GM21619 (cell line): ENCODE measurements at regions not wholly inside any gene's neighbourhood (a gene's known extent, or its start where the extent isn't known, plus 50 kb on each side); places are given as distances from the start of the nearest gene placed in this dataset.
"Not testable (repeated sequence)": the region's sequence is repeated elsewhere in the genome, so short reads cannot be mapped to it uniquely, and the experiment has no call there.

ENCODE experiments used
- ATAC-seq: cut with Tn5 transposase; IDR thresholded peaks from one replicate; pipeline ENCODE4 v1.9.1; 2021; ENCODE audit not compliant: unreplicated experiment

GRCh38 chr1:177732178-177732577 lies 237.7 kb downstream of the SEC16B start:
- ATAC-seq = no peak

GRCh38 chr1:177729646-177730045 lies 240.2 kb downstream of the SEC16B start:
- ATAC-seq = no peak

GRCh38 chr1:177723533-177723932 lies 246.3 kb downstream of the SEC16B start:
- no peak for ATAC-seq

DNA sequence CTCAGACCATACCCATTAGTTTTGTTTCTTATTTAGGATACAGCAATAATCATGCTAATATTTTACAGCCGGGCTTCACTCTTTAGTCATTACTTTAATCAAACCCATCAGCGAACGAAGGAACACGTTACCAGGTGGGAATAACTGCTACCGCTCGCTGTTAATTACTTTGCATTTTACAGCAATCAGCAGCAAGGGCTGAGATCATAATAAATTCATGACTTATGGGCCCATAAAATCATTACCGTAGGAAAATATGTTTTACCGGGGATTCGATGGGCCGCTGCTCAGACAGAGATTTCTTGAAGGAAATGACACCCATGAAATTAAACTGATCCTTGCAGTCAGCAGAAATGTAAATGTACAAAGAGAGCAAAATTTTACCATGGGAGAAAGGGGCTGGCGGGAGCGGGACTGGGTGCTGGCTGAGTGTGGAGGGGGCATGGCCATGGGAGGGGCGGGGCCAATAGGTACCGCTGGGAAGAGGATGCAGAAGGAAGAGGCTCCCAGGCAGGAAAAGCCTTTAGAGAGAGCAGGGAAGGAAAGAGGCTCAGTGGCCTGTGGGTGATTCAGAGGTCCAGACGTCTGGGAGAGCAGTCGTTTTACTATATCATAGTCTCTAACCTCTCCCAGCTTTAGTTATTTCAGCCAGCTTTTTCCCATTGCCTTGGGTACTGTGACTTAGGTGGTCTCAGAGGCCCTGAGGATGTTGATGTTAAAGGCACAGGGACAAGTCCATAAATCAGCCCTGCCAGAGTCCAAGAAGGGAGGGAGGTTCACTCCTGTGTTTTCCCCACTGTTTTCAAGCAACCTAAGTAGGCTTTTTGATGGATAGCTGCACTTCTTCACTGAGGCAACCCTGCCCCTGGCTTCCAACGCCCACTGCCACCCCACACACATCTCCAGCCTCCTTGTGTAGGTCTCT lies 258.9 kb downstream of the SEC16B start:
- no peak for ATAC-seq

GRCh38 chr1:177708406-177708805 lies 261.5 kb downstream of the SEC16B start:
- no peak for ATAC-seq

- ATAC-seq = no peak
Measured at GRCh38 chr1:177706977-177707376, 262.9 kb downstream of the SEC16B start.

GRCh38 chr1:177705839-177706238 lies 264.0 kb downstream of the SEC16B start:
- ATAC-seq = no peak

DNA sequence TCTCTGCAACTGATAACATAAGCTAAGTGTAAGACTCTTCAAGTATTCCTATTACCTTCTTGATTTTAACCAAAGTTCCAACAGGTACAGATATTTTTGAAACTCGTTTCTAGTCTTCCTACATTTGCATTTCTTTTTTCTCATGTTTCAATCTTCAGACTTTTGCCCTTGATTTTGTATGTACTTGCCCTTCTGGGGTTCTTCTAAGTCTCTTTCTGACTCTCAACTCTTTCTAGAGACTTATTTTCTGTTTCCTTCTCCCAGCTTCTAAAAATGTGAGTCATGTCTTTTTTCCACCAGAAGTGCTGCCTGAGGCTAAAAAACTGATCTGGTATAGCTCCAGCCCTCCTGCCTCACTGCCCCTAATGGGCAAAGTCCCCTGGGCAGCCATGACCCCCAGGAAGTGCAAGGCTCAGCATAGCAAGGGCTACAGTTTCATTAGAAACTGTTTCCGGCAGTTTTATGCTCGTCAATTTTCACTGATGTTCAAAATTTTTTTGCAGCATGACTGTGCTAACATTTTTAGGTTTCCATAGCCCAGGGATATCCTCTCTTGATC lies 265.9 kb downstream of the SEC16B start:
- no peak for ATAC-seq

DNA sequence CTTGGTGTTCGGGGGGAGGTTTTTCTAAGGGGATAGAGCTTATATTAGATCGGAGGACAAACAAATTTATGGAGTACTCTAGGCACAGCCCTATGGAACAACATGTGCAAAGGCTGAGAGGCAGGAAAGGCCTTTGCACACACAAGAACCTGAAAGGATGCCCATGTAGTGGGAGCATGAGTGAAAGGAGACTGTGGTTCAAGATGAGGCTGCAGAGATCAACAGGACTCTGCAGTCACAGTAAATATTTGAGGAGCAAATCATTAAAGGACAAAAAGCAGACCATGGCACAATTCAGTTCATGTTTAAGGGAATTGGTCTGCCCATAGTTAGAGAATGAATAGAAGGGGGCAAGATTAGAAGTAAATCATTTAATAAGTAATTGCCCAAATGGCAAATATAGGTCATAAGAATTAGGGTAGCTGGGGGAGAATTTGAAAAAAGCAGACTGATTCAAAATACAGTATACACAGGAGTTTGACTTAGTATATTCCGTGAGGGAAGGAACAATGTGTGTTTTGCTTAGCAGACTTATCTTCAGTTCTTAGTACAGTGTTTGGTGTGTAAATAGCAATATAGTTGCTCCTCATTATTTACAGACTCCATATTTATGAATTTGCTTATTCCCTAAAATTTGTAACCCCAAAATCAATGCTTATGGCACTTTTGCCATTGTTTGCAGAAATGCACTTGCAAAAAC lies 268.1 kb downstream of the SEC16B start:
- ATAC-seq = no peak

GRCh38 chr1:177700856-177701255 lies 269.0 kb downstream of the SEC16B start:
- ATAC-seq = no peak

- no peak for ATAC-seq
Measured at GRCh38 chr1:177690996-177691395, 278.9 kb downstream of the SEC16B start.

DNA sequence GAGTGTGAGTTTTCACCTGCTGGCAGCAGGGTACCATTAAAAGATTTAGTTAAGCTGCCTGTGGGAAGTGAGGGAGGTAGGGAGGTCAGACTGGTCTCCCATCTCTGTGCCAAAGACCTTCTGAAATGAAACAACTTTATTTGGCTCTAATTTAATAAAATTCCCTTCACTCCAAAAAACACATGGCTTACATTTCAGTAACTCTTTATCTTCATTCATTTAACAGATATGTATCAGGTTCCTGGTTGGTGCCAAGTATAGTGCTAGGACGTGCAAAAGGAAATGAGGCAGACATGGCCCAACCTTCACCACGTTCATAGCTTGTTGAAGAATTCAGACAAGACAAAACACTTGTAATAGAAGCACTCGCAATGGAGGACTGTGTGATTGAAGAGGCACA lies 282.3 kb downstream of the SEC16B start:
- ATAC-seq = no peak

DNA sequence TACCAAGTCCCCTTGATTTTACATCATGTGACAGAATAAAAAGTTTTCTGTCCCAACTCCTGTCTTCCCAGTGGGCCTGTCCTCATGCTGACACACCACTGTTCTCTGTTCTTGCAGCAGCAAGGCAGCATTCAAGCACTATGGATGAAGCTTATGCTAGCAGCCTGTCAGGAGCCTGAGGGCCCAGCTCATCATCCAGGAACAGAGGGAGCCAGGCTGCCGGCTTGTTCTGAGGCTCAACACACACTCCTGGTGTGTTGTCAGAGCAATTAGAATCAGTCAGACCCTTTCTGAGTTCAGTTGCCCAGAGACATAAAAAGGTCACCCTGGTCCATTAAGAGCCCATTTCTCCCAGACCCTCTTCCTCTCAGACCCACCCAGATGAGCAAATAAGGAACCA lies 282.9 kb downstream of the SEC16B start:
- ATAC-seq = no peak

DNA sequence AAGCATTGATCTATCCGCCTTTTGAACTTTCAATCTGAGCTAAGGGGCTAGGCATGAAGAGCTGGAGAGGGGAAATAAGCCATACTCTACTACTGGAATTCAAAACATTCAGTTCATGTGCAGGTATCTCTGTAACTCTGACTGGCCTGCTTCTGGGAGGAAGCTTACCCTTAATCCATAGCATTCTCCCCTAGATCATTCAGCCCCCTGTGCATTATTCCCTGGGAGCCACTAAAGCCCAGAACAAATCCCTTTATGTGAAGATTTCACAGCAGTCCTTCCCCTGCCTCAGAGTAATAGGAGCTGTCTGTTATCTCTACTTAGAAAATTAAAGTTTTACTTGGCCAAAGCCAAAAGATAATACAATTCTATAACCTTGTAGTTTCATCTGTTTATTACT lies 300.7 kb downstream of the SEC16B start:
- ATAC-seq = no peak

- no peak for ATAC-seq
Measured at GRCh38 chr1:177665935-177666334, 303.9 kb downstream of the SEC16B start.

GRCh38 chr1:177664742-177665141 lies 305.1 kb downstream of the SEC16B start:
- ATAC-seq = not testable (repeated sequence)

DNA sequence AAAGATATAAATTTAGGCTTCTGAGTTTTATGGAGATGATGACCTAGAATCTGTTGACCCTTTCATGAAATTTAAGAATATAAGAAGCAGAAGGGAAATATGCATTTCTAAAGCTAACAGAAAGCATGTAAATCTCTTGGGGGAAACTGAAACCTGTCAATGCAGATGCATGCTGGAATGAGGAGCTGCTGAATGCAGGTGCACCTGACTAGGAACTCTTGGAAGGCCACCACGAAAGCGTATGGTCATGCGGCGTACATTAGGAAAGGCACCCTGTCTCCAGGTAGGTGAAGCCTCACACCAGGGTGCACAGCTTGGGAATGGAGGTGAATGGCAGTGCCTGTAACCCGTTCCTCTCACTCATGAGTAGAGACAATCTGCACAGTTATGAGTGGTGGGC lies 309.7 kb downstream of the SEC16B start:
- no peak for ATAC-seq

GRCh38 chr1:177659281-177659680 lies 310.6 kb downstream of the SEC16B start:
- no peak for ATAC-seq

DNA sequence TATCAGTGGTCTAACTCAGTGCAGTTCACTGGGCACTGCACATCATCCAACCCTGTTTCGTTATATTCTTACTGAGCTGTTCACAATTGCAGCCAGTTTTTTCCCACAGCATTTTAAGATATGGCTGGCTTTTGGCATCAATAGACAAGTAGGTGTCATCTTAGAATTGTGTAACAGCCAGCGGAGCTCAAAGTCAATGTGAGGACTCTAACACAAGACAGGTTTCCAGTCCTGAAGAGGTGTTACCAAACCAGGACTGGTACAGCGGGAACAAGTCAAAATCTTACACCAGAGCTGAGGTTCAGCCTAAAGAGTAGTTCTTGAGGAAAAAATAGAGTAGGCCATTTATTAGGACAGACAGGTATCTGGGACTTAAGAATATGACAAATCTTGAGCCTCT lies 313.3 kb downstream of the SEC16B start:
- no peak for ATAC-seq

DNA sequence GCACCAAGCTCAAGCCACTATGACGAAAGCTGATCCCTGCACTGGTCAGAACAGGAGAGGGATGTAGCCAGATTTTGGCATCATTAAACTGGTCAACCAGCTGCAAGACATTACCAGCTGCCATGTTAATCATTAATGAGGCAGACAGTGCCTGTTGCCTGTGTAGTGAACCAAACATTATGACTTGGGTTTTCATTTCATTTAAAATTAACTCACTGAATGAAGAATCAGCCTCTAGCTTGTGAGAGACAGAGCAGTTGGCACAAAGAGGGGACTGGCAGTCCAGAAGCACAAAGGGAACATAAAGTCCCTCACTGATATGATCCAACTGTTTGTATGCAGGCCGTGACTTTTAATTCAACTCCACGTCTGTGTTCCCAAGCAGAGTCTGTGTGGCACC lies 318.9 kb downstream of the SEC16B start:
- ATAC-seq = peak; percentile 61

DNA sequence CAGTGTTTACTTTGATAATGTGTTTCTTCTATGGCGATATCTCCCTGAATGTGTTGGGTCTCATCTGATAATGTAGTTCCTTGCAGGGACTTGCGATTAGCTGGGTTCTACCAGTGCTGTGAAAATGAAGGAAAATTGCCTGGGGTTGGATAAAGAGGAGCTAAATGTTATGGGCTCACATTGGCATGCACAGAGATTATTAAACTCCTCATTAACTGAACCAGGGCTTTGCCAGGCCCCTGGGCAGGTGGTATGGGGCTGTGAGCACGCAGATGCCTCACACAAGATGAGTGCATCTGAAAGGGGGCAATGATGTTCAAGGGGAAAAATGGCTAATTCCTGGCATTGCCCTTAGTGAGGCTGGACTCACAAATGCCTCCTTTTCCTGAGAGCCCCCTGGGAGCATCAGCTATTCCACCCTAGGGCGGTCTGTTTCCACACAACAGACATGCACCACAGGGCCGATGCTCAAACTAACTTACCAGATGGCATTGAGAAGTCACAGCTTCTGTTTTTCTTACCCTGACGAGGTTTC lies 321.1 kb downstream of the SEC16B start:
- no peak for ATAC-seq

DNA sequence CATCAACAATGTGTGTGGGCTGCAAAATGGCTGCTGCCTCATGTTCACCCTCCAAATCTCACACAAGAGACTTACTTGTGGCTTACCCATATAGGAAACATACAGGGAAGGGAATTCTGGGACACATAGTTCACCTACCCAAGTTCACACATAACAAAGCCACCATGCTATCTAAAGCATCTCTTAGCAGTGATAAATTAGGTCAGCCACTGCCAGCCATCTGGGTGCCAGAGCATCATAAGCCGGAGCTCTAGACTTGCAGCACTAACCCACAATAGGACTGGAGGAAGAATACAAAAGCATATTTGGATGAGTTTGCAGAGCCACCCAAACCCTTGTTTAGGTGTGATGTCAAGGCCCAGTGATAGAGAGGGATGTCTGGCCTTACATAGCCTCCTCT lies 321.7 kb downstream of the SEC16B start:
- no peak for ATAC-seq
